ENCODE measurements at regions not wholly inside any gene's neighbourhood (a gene's known extent, or its start where the extent isn't known, plus 50 kb on each side); places are given as distances from the start of the nearest gene placed in this dataset.
"Not testable (repeated sequence)": the region's sequence is repeated elsewhere in the genome, so short reads cannot be mapped to it uniquely, and the experiment has no call there.

- in situ Hi-C loops (cut with MboI; ENCODE audit: low pct_unique_long_range_greater_than_20kb, low sequenced_read_pairs); DNase-seq: not testable (repeated sequence)
Observed at GRCh38 chr2:175593686-175594525, 408.2 kb downstream of the LNPK start.

DNA sequence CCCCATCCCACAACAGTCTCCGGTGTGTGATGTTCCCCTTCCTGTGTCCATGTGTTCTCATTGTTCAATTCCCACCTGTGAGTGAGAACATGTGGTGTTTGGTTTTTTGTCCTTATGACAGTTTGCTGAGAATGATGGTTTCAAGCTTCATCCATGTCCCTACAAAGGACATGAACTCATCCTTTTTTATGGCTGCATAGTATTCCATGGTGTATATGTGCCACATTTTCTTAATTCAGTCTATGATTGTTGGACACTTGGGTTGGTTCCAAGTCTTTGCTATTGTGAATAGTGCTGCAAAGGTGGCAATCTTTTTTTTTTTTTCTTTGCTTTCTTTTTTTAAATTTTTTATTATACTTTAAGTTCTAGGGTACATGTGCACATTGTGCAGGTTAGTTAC lies 406.7 kb upstream of the ATP5MC3 start:
- in situ Hi-C loops (cut with MboI; ENCODE audit: low pct_unique_long_range_greater_than_20kb, low sequenced_read_pairs); DNase-seq: not testable (repeated sequence)

- DNase-seq: no peak
- in situ Hi-C loops (cut with MboI; ENCODE audit: low pct_unique_long_range_greater_than_20kb, low sequenced_read_pairs): no loop called here
Observed at GRCh38 chr2:175585496-175585895, 404.0 kb upstream of the ATP5MC3 start.

- in situ Hi-C loops (cut with MboI; ENCODE audit: low pct_unique_long_range_greater_than_20kb, low sequenced_read_pairs): no loop called here
Observed at GRCh38 chr2:175580652-175581051, 399.1 kb upstream of the ATP5MC3 start.

GRCh38 chr2:175579646-175580045 lies 398.1 kb upstream of the ATP5MC3 start:
- in situ Hi-C loops (cut with MboI; ENCODE audit: low pct_unique_long_range_greater_than_20kb, low sequenced_read_pairs): no loop called here
- DNase-seq: peak; percentile 57

More at GRCh38 chr2:175580652-175581051, 399.1 kb upstream of the ATP5MC3 start:
- DNase-seq: no peak

- peak; percentile 10 for DNase-seq
- in situ Hi-C loops (cut with MboI; ENCODE audit: low pct_unique_long_range_greater_than_20kb, low sequenced_read_pairs): no loop called here
Observed at GRCh38 chr2:175577368-175577970, 396.0 kb upstream of the ATP5MC3 start.

- in situ Hi-C loops (cut with MboI; ENCODE audit: low pct_unique_long_range_greater_than_20kb, low sequenced_read_pairs): no loop called here
- no peak for DNase-seq
Observed at GRCh38 chr2:175576875-175577274, 395.4 kb upstream of the ATP5MC3 start.

GRCh38 chr2:175576270-175576669 lies 394.8 kb upstream of the ATP5MC3 start:
- DNase-seq: no peak
- in situ Hi-C loops (cut with MboI; ENCODE audit: low pct_unique_long_range_greater_than_20kb, low sequenced_read_pairs): no loop called here

DNA sequence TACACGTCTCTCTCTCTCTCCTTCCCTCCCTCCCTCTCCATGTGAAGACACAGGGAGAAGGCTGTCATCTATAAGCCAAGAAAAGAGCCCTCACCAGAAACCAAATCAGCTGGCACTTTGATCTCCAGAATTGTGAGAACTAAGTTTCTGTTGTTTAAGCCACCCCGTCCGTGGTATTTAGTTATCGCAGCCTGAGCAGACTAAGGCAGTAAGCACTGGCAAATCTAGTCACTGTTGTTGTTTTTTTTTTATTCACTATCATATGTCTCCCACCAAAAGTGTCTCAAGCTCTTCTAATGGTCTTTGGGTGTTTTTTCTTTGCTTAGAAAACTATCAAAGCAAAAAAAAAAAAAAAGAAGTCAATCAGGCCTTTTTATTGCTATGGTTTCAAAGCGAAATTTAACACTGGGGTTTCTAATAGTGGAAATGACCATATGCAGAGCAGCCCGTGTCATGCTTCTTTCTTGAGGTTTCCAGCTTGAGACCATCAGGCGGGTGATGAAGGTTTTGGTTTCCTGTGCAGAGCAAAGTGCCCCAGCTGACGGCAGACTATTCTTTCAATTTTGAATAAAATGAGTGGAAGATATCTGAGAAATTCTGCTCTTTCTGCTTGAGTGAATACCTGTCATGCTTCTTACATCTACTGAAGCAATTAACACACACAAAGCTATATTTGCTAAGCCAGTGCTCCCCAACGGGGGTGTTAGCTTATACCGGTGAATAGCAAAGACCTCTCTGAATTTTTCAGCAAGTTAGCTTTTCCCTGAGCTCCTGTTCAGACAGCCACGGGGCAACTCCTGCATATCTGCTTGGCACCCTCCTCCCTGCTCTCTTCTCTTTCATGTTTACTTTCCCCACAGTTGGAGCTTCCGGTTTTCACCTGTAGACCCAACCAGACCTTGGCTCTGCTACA lies 394.1 kb upstream of the ATP5MC3 start:
- in situ Hi-C loops (cut with MboI; ENCODE audit: low pct_unique_long_range_greater_than_20kb, low sequenced_read_pairs): no loop called here
- peak; percentile 38 for DNase-seq

GRCh38 chr2:175574069-175574468 lies 392.6 kb upstream of the ATP5MC3 start:
- in situ Hi-C loops (cut with MboI; ENCODE audit: low pct_unique_long_range_greater_than_20kb, low sequenced_read_pairs): no loop called here
- no peak for DNase-seq

GRCh38 chr2:175571078-175571653 lies 389.7 kb upstream of the ATP5MC3 start:
- no peak for DNase-seq
- in situ Hi-C loops (cut with MboI; ENCODE audit: low pct_unique_long_range_greater_than_20kb, low sequenced_read_pairs): no loop called here

DNA sequence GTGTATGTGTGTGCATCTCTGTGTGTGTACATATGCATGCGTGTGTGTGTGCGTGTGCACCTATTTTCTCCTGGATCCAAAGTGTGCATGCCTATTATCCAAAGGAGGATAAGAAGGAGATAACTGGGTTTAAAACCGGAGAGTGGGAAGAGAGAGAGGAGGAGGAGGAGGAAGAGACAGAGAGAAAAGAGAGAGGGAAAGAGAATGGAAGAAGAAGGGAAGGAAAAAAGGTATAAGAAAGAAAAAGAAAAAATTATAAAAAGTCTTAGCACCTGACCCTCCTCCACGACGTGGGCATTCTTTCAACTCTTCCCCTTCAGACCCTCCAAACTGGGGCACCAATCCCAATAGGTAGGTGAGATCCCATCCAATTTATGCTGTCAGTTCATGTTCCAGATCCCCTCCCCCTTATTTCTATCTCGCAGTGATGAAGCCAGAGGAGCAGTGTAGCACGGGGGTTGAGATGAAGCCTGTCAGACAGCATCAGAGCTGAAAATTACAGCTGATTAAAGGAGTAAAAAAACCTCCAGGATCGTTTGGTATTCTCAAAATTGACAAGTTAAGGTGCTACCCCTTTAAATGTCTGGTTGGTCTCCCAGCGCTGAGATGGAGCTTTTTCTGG lies 386.7 kb upstream of the ATP5MC3 start:
- in situ Hi-C loops (cut with MboI; ENCODE audit: low pct_unique_long_range_greater_than_20kb, low sequenced_read_pairs): no loop called here

GRCh38 chr2:175567435-175568061 lies 386.0 kb upstream of the ATP5MC3 start:
- DNase-seq: no peak
- in situ Hi-C loops (cut with MboI; ENCODE audit: low pct_unique_long_range_greater_than_20kb, low sequenced_read_pairs): no loop called here

More for the DNA sequence above, 386.7 kb upstream of the ATP5MC3 start:
- no peak for DNase-seq

DNA sequence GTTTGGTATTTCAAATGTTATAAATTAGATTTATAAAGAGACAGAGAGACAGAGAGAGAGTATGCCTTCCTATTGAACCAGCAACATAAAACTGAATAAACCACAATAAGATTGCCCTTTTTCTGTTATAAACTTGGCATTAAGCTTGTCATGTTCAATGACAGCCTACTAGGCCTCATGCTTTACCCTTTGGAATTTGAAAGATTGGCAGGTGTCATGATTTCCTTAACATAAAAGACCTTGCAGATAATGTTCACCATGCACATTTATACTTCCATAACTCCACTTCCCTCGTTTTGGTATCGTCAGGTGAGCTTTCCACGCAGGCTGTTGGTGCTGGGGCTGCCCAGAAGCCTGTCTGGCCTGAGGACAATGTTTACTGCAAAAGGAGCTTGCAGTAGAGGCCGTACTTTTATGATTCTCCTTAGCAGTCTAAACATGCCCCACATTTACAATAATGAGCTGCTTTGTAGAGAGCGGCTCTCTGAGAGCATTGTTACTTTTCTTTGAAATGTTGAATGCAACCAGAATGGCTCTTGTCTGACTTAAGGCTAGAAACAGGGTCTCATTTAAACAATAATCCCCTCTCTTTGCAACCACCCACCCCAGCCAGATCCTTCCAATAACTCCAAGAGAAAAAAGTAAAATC lies 379.1 kb upstream of the ATP5MC3 start:
- in situ Hi-C loops (cut with MboI; ENCODE audit: low pct_unique_long_range_greater_than_20kb, low sequenced_read_pairs): no loop called here
- DNase-seq: no peak

DNA sequence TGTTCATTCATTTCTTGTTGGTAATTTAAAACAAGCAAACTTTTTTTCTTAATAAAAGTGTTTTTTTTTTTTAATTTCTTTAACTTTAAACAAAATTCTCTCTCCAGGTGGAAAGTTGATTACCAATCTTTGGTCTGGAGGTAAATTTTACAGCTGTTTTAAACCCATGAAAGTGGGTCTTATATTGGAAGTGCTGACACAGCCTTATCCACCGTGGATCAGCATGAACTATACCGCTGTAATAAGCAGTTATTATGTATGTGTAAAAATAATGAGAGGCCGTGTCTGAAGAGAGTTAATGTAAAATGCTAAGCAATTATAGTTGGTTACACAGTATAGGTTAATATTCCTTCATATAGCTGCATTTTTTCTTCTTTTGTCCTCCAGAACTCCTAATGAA lies 378.1 kb upstream of the ATP5MC3 start:
- in situ Hi-C loops (cut with MboI; ENCODE audit: low pct_unique_long_range_greater_than_20kb, low sequenced_read_pairs): no loop called here
- no peak for DNase-seq

- DNase-seq: no peak
- in situ Hi-C loops (cut with MboI; ENCODE audit: low pct_unique_long_range_greater_than_20kb, low sequenced_read_pairs): no loop called here
Observed at GRCh38 chr2:175557810-175558377, 376.4 kb upstream of the ATP5MC3 start.

DNA sequence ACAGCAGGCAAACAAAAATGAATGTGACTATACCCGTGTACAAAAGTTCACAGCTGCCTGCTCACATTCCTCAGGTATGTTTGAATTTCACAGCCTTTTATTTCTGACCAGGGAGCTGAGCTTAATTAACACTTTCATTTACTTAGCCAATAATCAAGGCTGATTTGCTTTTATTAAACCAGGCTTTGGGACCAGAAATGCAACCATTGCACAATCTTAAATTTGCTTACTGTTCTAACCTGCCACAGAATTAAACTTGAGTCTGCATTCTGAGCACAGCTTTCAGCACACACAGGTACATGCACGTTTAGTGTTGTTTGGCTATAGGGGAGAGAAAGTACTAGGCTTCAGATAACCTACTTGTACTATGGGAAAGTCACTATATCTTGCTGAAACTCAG lies 372.4 kb upstream of the ATP5MC3 start:
- in situ Hi-C loops (cut with MboI; ENCODE audit: low pct_unique_long_range_greater_than_20kb, low sequenced_read_pairs): no loop called here

DNA sequence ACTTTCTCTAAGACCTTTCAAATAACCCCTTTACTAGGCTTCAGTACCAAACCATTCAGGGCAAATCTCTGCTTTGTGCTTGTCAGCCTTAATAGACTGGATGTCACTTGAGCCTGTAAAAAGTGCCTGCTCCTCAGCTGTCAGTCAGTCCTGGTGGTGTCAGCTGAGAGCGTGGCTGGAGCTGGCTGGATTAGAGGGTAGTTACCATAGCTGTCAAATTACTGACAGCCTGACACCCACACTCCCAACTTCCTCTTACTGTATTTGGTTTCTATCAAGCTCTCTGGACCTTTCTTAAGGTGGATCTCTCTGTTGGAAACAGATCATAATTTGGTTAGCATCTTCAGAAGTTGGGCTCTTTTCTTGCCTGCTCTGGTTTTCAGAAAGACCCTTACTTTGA lies 371.4 kb upstream of the ATP5MC3 start:
- DNase-seq: peak; percentile 26
- in situ Hi-C loops (cut with MboI; ENCODE audit: low pct_unique_long_range_greater_than_20kb, low sequenced_read_pairs): no loop called here

More for the DNA sequence above, 372.4 kb upstream of the ATP5MC3 start:
- no peak for DNase-seq

Data from KBM-7 (cell line).